Heart right ventricle (tissue), 16 donors: ENCODE measurements at regions not wholly inside any gene's neighbourhood (a gene's known extent, or its start where the extent isn't known, plus 50 kb on each side); places are given as distances from the start of the nearest gene placed in this dataset.

Experiments
- ATAC-seq, 8 donors: fragments of 200-7000 bp; cut with Tn5 transposase; one replicate each; pipeline ENCODE4 v1.9.1; 2020; ENCODE audit warnings: mild to moderate bottlenecking in 8 of 8, moderate library complexity in 8 of 8, moderate number of reproducible peaks in 1 of 8
- DNase-seq, 2 donors: peaks; one replicate each; pipeline ENCODE4 v3.0.0-alpha.2; 2020
- H3K27ac ChIP-seq, 10 donors: fragments of 200-600 bp; sonication (generic) in 2 of 10; one replicate each; pipeline versions ENCODE4 v1.5.0 to v1.8.0; 2020 to 2022; ENCODE audit warnings: mild to moderate bottlenecking in 3 of 10
- H3K27me3 ChIP-seq, 7 donors: fragments of 200-600 bp; one replicate each; pipeline ENCODE4 v1.8.0; 2021 to 2022; ENCODE audit warnings: mild to moderate bottlenecking in 2 of 7
- H3K36me3 ChIP-seq, 9 donors: fragments of 200-600 bp; sonication (generic) in 1 of 9; one replicate each; pipeline versions ENCODE4 v1.5.0 to v1.8.0; 2020 to 2022; ENCODE audit warnings: mild to moderate bottlenecking in 2 of 9
- H3K4me1 ChIP-seq, 9 donors: fragments of 200-600 bp; sonication (generic) in 1 of 9; one replicate each; pipeline versions ENCODE4 v1.5.0 to v1.8.0; 2020 to 2022; ENCODE audit warnings: mild to moderate bottlenecking in 4 of 9
- H3K4me3 ChIP-seq, 10 donors: fragments of 200-600 bp; sonication (generic) in 2 of 10; one replicate each; pipeline versions ENCODE4 v1.5.0 to v1.8.0; 2020 to 2022; ENCODE audit warnings: mild to moderate bottlenecking in 7 of 10, moderate library complexity in 2 of 10
- H3K9me3 ChIP-seq, 11 donors: fragments of 200-600 bp in 10 of 11; sonication (generic) in 2 of 11; one replicate each; pipeline versions ENCODE4 v1.5.0 to v1.8.0; 2013 to 2022; ENCODE audit warnings: mild to moderate bottlenecking in 2 of 11, control low read depth in 1 of 11, moderate library complexity in 1 of 11
- CTCF ChIP-seq, 9 donors: fragments of 200-600 bp; sonication (generic) in 2 of 9; IDR thresholded peaks; one replicate each; pipeline versions ENCODE4 v1.5.0 to v1.8.0; 2021 to 2022; ENCODE audit warnings: antibody characterized with exemption in 9 of 9, mild to moderate bottlenecking in 5 of 9, moderate library complexity in 1 of 9
- WGBS, 2 donors: extraction: QIAGEN DNeasy Blood & Tissue Kit; methylation state at CpG; one replicate each; pipeline ENCODE4 v1.1.7; 2013; ENCODE audit warnings: inconsistent platforms in 1 of 2; 5-methylcytosine and 5-hydroxymethylcytosine counted together
- intact Hi-C, 10 donors: fragments of 100-400 bp; cut with DNase I; formaldehyde crosslinking; loops; one replicate each; pipeline versions ENCODE4 v1.11.1 to v1.14.2; 2022
- donor health status: Arrhythmogenic right ventricular cardiomyopathy.
- donor health status: ischemic (EF 13 %, LVEDD 7.1; RV severe dilation, severe dysfunction).
- donor health status: healthy with polysubstance abuse.
- donor health status: DM: no; HTN: yes; CAD: no.
- donor health status: DM: no; HTN: no; CAD: no.
- donor health status: ischemic (EF 25% LVEDD 6.9; RV normal size, moderate dysfunction).
- donor health status: ischemic (EF 25% LVEDD 5.7; RV mildly dilated, moderate dysfunction).
- donor health status: healthy.
- donor health status: DM: yes; HTN: yes; CAD: no.
- donor health status: Ischemic cardiomyopathy.
- donor health status: ischemic (EF 35%, LVEDD 5.7; RV mildly dilated, moderate dysfunction).
- donor health status: nonischemic (EF 11% LVEDD 7.7; RV severe dilation, severe dysfunction).
- donor health status: DM: yes; HTN: yes; CAD: no.
- donor health status: PGD.
- donor health status: ischemic (EF 29% LVEDD 5.4; RV normal size, mild dysfunction).
- donor health status: nonischemic (EF 23%, LVEDD 6.1; RV moderate dilation, normal function).

GRCh38 chr3:110754212-110754916 lies 317.3 kb upstream of the NECTIN3 start:
- Histone ChIP-seq H3K27me3 (no peaks in the 10 kb centered on the region), H3K9me3 (no peaks in the 10 kb centered on the region), H3K27ac (no peak overlapping the region), H3K36me3 (no peaks in the 10 kb centered on the region), H3K4me1 (no peaks in the 10 kb centered on the region), H3K4me3 (no peak overlapping the region)
- 53 to 54% methylated on average over 3 of the region's 3 CpGs for WGBS, 2 donors
- no peak for TF ChIP-seq CTCF (IDR thresholded peaks at IDR 0.05)
- intact Hi-C loops: no loop called here
- ATAC-seq (no peak), DNase-seq (no peak)

- 81 to 83% methylated on average over 7 of the region's 7 CpGs for WGBS, 2 donors
- TF ChIP-seq CTCF (IDR thresholded peaks at IDR 0.05): no peak
- intact Hi-C loops: no loop called here
- Histone ChIP-seq H3K27me3 (no peaks in the 10 kb centered on the region), H3K27ac (no peak overlapping the region), H3K4me3 (no peak overlapping the region), H3K4me1 (no peaks in the 10 kb centered on the region), H3K9me3 (peaks cover 0 to 8% (median 0%) of the 10 kb centered on the region in 11 donors), H3K36me3 (no peaks in the 10 kb centered on the region)
- no peak for ATAC-seq
- no peak for DNase-seq
Observed at GRCh38 chr3:110755345-110755744, 316.3 kb upstream of the NECTIN3 start.

- Histone ChIP-seq H3K27ac (no peak overlapping the region), H3K4me1 (no peaks in the 10 kb centered on the region), H3K4me3 (no peak overlapping the region), H3K27me3 (no peaks in the 10 kb centered on the region), H3K36me3 (no peaks in the 10 kb centered on the region), H3K9me3 (peaks cover 0 to 11% (median 0%) of the 10 kb centered on the region in 11 donors)
- TF ChIP-seq CTCF (IDR thresholded peaks at IDR 0.05): no peak
- 73 to 76% methylated on average over 6 of the region's 6 CpGs for WGBS, 2 donors
- DNase-seq (no peak), ATAC-seq (no peak)
- intact Hi-C loops: no loop called here
Observed at GRCh38 chr3:110756705-110757104, 314.9 kb upstream of the NECTIN3 start.

GRCh38 chr3:110758208-110758607 lies 313.4 kb upstream of the NECTIN3 start:
- intact Hi-C loops: no loop called here
- Histone ChIP-seq H3K36me3 (no peaks in the 10 kb centered on the region), H3K27me3 (no peaks in the 10 kb centered on the region), H3K4me3 (no peak overlapping the region), H3K27ac (no peak overlapping the region), H3K4me1 (no peaks in the 10 kb centered on the region), H3K9me3 (peaks cover 0 to 11% (median 0%) of the 10 kb centered on the region in 11 donors)
- WGBS, 2 donors: 67 to 75% methylated on average over 2 of the region's 2 CpGs
- TF ChIP-seq CTCF (IDR thresholded peaks at IDR 0.05): no peak
- ATAC-seq (no peak), DNase-seq (no peak)
